A172 (cell line): ENCODE measurements at regions not wholly inside any gene's neighbourhood (a gene's known extent, or its start where the extent isn't known, plus 50 kb on each side); places are given as distances from the start of the nearest gene placed in this dataset.

Source experiments
- DNase-seq: peaks from one replicate; pipeline ENCODE4 v3.0.0-alpha.2; 2015; ENCODE audit warnings: low spot score

DNA sequence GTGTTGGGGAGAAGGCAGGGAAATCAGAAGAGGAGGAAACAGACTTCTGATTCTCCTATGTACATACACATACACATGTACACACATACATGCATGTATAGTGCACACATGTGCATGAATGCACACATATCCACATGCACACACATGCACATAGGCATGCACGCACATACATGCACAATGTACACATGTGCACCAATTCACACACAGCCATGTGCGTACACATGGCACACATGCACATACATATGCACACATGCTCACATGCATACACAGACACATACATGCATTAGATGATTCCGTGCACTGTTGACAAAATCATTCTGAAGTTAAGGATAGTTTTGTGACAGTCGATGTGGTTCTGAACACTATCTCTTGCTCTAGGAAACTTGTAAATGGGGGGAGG is 214.0 kb upstream of the CDH13 start:
- no peak for DNase-seq

DNA sequence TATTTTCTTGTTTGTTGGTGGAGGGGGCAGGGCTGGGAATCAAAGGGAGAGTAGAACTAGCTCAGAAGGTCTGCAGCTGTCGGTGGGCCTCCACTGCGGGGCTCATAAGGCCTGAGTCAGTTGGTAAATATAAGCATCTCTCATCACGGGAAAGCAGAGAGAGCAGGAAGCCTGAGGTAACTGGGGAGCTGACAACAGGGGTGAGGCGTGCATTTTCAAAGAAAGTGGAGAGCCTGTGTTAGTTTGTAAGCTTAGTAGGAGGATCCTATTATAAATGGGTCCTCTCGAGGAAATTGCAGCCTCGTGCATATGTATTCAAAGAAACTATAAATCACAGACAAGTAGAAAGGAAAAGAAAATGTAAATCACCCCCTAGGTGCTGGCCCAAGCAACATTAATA is 221.0 kb upstream of the CDH13 start:
- DNase-seq = no peak

DNA sequence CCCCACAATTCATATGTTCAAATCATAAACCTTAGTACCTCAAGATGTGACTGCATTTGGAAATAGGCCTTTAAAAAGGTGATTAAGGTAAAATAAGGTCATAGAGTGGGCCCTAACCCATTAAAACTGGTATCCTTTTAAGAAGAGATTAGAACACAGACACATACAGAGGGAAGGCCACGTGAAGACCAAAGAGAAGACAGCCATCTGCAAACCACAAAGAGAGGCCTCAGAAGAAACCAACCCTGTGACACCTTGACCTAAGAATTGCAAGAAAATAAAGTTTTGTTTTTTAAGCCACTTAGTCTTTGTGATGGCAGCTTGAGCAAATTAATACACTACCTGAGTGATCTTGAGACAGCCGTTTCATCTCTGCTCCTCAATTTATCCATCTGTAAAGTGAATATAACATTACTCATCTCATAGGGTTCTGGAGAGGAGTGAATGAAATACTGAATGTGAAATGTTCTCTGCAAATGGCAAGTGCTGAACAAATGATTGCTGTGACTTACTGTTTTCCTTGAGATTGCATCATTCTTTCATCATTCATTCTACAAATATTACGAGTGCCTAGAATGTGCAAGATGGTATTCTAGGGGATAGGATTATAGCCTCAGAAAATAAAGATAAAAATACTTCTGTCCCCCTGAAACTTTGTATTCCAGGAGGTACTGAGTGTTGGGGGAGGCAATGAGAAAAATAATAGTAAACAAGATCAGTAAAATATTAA is 222.0 kb upstream of the CDH13 start:
- DNase-seq = no peak

DNA sequence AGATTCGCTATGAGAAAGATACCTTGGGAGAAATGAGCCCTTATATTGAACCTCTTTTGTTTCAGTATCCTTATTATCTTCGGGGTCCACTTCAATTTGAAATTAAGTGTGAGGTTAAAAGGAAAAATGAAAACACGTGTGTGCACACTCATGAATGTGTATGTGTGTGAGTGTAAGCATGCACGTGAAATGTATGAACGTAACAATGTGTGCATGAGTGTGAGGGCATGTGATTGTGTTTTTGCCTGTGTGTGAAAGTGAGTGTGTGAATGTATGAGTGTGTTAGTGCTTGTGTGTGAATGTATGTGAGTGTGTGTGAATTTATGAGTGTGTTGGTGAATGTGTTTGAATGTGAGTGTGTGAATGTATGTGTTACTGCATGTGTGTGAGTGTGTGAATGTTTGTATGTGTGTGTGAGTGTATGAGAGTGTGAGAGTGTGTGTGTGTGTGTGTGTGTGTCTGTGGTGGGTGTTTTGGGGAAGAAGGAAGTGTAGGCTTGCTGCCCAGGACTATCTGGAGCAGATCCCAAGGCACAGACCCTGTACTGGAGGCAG is 224.0 kb upstream of the CDH13 start:
- no peak for DNase-seq

DNA sequence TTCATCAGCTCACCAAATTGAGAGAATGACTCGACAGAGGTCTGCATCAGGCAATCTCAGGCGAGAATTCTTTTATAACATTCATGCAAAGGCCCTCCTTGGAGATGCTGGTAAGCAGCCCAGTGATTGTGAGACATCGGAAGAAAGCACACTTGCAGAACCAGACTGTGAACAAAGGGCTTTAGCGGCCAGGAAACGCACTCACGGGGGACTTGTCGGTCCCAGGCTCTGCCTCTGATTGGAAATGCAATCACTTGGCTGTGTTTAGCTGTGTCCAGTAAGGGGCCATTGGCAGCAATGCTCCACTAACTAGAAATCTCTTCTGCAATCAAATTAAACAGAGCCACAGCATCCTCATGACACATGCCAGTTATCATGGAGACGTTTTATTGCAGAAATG is 226.7 kb upstream of the CDH13 start:
- DNase-seq = no peak

DNA sequence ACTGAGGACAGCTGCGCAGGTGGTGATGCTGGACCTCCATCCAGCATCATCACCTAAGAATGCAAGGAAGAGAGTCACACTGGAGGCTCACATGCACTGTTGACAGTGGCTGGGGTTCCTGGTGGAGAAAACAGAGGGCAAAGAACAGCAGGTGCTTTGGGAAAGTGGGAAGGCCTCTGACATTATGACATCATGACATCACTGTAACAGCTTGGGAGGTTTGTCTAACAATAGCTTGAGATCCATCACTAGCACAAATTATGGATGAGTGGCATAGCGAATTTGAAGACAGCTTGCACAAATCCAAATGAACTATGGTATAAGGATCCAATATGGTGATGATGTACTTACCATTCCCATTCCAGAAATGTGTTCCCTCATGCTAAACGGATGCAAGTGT is 226.5 kb upstream of the MPHOSPH6 start:
- DNase-seq = no peak

DNA sequence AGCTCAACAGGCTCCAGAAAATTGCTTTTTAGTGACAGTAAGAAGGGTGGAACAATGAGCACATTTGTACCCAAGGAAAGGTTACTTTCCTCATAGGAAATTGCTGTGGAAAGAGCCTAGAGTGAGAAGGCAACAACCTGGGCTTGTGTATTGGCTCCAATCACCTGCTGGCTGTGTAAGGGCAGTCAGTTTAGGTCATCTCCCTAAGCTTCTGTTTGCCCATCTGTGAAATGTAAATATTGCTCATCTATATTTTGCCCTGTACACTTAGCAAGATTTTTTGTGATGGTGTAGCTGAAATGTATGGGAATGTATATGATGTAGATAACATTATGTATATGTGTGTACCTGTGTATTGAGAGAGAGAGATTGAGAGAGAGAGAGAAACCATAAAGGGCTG is 225.2 kb upstream of the MPHOSPH6 start:
- no peak for DNase-seq

DNA sequence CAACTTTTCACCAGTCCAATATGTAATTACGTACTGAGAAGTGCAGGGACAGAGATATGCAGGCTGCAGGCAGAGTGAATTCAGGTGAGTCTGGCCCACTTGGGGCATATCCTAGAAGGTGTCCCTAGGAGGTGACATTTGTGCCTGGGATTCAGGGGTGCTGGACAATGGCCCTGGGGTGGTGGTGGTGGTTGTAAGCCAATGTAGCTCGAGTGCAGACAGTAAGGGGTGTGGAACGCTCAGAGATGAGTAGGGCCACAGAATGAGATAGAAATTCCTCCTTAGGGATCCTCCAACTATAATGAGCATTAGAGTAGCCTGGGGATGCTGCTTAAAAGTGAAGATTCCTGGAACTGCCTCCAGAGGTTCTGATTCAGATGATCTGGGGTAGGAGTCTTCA is 221.7 kb upstream of the MPHOSPH6 start:
- DNase-seq = no peak

DNA sequence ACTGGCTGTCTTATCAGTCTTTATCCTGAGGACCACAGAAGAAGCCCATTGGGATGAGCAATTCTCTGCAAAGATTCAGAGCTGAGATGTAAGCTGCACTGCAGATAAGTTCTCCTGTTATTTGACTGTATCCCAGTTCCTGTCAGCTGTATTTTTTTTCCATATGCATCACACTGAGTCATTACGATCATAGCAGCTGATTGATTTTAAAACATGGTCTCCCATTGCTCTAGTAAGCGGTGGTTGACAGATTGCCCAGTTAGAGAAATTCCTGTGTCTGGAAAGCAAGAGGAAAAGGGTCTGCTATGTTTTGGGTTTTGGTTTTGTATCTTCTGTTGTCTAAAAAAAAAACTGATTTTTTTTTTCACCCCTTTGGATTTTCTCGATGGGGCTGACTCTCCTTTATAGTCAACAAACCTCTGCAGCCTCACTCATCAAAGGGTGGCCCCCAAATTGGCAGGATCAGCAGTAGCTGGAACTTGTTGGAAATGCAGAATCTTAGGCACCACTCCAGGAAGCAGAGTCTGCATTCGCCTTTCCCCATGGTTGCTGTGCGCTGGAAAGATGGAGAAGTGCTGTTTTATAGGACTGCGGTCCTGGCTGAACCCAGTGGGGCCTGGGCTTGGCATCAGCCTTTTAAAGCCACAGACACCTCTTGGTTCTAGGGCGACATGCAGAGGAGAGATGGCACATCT is 220.1 kb upstream of the MPHOSPH6 start:
- no peak for DNase-seq

DNA sequence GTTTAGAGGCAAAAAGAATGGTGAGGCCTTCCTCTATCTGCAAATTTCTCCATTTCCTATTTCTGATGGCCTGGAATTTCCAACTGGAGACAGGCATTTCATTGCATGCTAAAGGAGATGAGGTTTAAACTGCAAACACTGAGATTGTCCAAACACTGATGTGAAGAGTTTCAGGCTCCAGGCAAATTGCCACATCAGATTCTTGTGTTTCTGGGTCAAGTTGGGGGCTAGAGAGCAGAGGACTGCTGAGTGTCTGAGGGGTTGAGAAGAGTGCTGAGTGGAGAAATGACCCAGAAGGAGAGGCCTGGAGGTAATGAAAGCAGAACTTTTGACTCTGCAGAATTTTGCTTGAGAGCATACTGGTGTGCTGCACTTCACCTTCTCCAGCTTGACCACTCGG is 216.7 kb upstream of the MPHOSPH6 start:
- no peak for DNase-seq

DNA sequence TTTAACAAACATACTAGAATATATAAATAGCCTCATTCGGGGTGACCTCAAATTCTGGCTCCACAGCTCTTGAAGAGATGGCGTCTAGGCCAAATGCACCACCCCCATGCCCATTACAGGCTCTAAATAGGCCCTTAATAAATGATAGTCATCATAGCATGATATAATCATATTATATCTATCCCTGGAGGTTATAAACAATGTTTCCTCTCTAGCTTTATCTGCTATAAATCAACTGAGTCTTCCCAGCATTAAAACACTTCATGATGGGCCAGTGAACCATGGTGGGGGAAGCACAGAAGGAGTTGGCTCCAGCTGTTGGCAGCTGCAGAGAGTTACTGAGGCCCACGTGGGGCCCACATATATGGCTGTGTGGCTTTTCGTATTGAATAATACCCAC is 214.9 kb upstream of the MPHOSPH6 start:
- no peak for DNase-seq

DNA sequence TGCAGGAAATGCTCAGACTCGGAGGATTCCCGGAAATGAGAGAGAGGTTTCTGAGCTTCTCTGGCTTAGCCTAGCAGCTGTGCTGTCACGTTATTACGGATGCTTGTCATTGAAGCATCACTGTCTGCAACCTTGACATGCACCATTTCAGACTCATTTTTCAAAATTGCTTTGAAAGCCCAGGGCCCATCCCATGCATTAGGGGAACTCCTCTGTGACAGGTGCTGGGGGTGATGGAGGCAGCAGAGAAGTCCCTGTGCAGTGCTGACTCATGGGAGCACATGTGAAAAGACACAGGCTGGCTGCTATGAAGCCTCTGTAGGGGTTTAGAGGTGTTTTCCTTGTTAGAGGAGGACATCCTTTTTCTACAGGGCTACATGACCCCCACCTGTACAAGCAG is 214.0 kb upstream of the MPHOSPH6 start:
- no peak for DNase-seq

DNA sequence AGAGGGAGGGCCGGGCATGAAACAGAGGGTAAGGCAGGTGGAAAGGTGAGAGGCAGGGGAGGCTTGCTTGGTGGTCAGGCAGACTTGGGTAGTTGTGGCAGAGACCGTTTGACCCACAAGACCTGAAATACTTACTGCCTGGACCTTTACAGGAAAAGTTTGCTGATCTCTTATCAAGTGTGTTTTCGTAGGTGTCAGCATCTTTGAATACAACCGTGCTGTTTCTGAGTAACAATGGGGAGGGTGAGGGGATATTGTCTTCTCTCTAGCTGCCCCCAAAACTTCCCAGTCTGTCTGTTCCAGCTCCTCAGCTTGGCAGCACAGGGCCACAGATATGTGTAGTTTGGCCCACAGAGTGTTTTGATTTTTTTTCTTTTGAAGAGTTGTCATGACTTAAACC is 212.5 kb upstream of the MPHOSPH6 start:
- DNase-seq = no peak

DNA sequence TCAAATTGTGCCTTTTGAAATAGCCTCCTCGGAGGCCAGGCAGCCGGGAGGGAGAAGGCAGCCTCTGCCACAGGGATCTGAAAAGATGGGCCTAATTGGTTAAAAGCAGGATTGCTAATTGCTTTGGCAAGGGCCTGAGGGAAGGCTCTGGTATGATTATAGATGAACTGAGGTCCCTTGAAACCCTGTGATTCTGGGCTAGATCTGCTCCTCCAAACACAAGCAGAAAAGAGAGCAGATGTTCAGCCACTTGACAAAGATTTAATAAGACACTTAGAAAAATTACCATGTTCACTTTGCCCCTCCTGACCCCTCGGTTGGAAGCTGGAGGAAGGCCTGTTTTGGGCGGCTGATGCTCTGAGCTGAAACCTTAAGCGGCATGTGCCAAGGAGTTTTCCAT is 209.5 kb upstream of the MPHOSPH6 start:
- DNase-seq = no peak

DNA sequence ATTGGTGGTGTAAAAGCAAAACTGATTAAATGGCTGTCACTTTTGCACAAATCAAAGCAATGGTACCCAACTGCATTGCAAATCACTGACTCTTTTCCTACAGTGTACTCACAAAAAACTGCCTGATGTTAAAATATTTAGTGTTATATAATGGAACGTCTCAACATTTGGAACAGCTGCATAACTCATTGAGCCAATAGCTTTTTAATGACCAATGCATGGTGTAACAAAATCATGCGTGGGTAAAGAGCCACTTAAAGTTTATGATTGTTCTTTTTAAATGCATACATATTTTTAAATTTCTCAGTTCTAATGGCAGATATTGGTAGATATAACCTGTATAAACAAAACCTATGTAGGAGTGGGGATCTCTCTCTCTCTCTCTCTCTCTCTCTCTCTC is 204.0 kb upstream of the MPHOSPH6 start:
- DNase-seq = no peak

DNA sequence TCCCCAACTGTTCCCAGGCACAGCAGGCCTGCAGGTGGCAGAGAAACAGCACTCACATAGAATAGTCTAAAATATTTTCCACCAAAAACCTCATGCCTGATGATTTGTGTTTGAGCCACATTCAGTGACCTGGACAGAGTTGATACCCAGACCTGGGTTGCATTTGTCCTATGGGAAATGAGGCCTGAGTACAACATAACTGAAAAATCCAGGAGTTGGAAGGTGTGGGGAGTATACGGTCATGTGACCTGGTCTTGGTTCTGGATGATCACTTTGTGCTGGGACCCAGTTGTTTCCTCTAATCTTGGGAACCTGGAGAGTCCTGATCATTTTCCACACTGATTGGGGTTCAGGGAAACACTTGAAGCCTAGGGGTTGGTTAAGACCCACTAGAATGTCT is 200.3 kb upstream of the MPHOSPH6 start:
- DNase-seq = no peak

DNA sequence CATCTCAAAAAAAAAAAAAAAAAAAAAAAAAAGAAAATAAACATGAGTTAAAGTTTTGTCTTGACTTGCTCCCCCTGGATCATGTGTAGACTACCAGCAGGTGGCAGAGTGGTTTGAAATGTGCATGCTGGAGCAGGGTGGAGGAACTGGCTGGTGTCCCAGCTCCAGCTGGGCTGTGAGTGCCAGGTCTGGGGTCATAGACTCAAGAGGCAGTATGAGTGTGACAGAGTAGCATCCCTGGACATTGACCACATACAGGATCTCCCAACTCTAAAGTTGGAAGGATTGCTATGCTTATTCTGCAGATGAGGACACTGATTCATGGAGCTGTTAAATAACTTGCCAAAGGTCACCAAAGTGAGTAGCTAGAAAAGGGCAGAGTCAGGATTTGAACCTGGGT is 198.0 kb upstream of the MPHOSPH6 start:
- peak; percentile 35 for DNase-seq

DNA sequence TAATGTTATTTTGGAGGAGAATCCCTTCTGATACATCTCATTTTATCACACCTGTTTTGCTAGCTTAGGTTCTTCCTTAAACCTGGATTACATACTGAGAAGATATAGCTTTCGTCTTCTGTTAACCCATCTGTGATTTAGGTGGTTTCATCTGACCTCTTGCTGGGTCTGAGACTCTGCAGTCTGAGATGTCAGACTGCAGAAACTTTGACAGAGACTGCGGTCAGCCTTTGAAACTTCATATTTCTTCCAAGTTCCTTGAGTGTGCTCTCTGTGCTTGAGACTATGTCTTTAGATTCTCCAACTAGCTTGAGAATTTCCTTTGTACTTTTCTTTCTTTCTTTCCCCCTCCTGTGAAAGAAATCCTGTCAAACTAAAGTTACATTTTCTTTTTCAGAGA is 196.4 kb upstream of the MPHOSPH6 start:
- DNase-seq = no peak

DNA sequence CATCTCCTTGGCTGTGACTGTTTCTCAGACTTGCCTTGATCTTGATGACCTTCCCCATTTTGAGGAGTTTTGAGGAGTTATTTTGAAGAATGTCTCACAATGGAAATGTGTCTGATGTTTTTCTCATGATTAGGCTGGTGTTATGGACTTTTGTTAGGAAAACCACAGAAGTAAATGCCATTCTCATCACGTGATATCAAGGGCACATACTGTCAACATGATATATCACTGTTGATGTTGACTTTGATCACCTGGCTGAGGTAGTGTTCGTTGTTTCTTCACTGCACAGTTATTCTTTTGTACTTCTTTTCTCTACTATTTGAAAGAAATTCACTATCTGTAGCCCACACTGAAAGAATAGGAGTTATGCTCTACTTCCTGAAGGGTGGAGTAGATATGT is 194.7 kb upstream of the MPHOSPH6 start:
- DNase-seq = no peak

DNA sequence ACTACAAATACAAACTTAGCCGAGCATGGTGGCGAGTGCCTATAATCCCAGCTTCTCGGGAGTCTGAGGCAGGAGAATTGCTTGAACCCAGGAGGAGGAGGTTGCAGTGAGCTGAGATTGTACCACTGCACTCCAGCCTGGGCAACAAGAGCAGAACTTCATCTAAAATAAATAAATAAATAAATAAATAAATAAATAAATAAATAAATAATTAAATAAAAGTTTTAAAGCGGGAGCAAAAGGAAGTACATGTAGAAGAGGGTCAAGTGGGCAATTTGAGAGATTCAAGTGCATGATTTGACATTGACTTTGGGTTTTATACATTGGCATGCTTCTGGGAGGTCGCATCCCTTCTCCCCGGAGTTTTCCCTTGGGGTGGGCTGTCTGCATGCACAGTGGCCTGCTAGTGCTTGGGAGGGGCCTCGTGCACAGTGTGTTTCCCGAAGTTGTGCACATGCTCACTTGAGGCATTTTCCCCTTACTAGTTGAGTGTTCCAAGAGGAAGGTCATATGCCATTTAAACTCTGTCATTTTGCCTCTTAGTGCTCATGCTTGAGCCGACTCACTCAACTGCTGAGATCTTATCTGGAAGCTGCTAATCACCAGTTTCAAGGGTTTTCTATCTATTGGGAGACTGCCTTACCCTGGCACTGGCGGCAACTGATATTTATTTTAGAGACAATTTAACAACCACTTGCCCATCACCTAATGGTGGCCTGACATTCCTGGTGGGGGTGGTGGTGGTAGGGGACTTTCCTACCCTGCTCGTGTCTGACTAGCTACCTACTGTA is 193.2 kb upstream of the MPHOSPH6 start:
- no peak for DNase-seq

DNA sequence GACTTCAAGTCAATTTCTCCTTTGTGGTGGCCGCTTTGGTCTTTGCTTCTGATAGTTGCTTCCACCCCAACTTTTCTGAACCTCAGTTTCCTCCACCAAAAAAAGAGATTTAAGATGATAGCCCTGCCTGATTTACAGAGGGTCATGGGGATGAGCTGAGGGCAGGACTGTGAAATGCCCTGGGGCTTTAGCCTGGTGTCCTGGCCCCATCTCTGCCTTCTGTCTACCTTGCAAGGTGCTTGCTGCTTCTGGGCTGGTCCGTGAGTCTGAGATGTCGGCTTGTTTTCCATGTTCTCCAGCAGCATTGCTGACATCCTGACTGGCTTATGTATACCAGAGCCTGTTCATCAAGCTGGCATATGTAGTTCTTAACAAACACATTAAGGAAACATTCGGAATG is 191.9 kb upstream of the MPHOSPH6 start:
- DNase-seq = no peak

DNA sequence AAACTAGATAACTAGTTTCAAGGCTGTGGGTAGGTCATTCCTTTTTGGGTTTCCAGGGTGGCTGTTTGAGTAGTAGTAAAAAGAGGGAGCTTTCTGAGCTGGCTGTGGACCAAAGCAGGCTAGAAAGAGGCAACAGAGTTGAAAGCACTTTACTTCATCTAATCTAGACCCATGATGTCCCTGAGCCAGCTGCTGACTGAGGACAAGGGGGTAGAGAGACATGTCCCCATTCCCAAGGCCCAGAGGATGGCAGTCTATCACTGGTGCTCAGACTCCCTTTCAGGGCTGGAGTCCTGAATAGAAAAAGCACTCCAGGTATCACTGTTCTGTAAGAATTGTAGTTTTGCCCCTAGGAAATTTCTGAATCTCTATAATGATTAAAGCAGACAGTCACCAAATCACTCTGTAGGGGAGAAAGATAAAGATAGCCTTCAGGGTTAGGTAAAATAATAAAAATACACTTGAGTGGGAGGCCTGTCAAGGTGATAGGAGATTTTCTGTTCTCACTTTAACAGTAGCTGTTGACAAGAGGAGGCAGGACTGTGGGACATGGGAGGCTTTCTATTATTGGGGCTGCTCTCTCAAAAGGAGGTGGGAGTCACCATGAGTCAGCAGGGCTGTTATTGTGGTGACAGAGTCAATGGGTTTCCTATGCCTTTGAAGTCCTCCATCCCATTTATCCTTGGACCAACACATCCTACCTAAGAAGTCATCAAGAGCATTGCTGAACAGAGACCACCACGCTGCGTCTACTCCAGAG is 190.2 kb upstream of the MPHOSPH6 start:
- DNase-seq = peak; percentile 5
